ENCODE measurements at regions not wholly inside any gene's neighbourhood (a gene's known extent, or its start where the extent isn't known, plus 50 kb on each side); places are given as distances from the start of the nearest gene placed in this dataset.

GRCh38 chr14:38336298-38336697 is 80.4 kb upstream of the CLEC14A start:
- ChIA-PET POLR2A (no interaction called here), CTCF (ENCODE audit: low intra/inter-chr PET ratio) (no interaction called here)
- ATAC-seq = no peak
- Histone ChIP-seq H4K20me1 (replicated peaks; ENCODE audit: control insufficient read depth, insufficient read depth, low read length) (no peaks in the 10 kb centered on the region), H3K4me1 (replicated peaks in 1 of 2; ENCODE audit: control insufficient read depth in 2 of 2, insufficient read depth in 2 of 2, low read length in 2 of 2) (no peaks in the 10 kb centered on the region), H2AFZ (ENCODE audit: low read depth, low read length) (no peak overlapping the region), H3K9me1 (ENCODE audit: control insufficient read depth, insufficient read depth, low read length) (no peaks in the 10 kb centered on the region), H3K27ac (ENCODE audit: extremely low read depth, low read depth, low read length) (no peak overlapping the region), H3K9me3 (replicated peaks; ENCODE audit: control insufficient read depth, insufficient read depth, low read depth, low read length) (no peaks in the 10 kb centered on the region), H3K4me2 (ENCODE audit: insufficient read depth, low read length) (no peak overlapping the region), H3K36me3 (ENCODE audit: control insufficient read depth, insufficient read depth, low read length) (no peaks in the 10 kb centered on the region), H3K9ac (ENCODE audit: insufficient read depth in 1 of 2, low read depth in 2 of 2, low read length in 2 of 2) (no peak overlapping the region), H3K27me3 (ENCODE audit: control insufficient read depth in 2 of 2, insufficient read depth in 2 of 2, low read length in 2 of 2) (no peaks in the 10 kb centered on the region), H3K79me2 (ENCODE audit: control insufficient read depth, insufficient read depth, low read length) (no peaks in the 10 kb centered on the region), H3K4me3 (no peak overlapping the region)
- no TSS peak for BruUV-seq (replicated peaks)
- in situ Hi-C loops (cut with MboI) = no loop called here
- TF ChIP-seq L3MBTL2 (IDR thresholded peaks at IDR 0.05) (no peak), BCLAF1 (IDR thresholded peaks at IDR 0.05; ENCODE audit: borderline replicate concordance in 1 of 2, control insufficient read depth in 1 of 2, low read depth in 2 of 2, low read length in 1 of 2) (no peak), ZNF668 (CRISPR knock-in tag; IDR thresholded peaks at IDR 0.05) (no peak)
- TF ChIP-seq, protein P1, sequence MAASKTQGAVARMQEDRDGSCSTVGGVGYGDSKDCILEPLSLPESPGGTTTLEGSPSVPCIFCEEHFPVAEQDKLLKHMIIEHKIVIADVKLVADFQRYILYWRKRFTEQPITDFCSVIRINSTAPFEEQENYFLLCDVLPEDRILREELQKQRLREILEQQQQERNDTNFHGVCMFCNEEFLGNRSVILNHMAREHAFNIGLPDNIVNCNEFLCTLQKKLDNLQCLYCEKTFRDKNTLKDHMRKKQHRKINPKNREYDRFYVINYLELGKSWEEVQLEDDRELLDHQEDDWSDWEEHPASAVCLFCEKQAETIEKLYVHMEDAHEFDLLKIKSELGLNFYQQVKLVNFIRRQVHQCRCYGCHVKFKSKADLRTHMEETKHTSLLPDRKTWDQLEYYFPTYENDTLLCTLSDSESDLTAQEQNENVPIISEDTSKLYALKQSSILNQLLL (CRISPR knock-in tag; IDR thresholded peaks at IDR 0.05; ENCODE audit: borderline replicate concordance) = no peak
- TF ChIP-seq, protein P2, sequence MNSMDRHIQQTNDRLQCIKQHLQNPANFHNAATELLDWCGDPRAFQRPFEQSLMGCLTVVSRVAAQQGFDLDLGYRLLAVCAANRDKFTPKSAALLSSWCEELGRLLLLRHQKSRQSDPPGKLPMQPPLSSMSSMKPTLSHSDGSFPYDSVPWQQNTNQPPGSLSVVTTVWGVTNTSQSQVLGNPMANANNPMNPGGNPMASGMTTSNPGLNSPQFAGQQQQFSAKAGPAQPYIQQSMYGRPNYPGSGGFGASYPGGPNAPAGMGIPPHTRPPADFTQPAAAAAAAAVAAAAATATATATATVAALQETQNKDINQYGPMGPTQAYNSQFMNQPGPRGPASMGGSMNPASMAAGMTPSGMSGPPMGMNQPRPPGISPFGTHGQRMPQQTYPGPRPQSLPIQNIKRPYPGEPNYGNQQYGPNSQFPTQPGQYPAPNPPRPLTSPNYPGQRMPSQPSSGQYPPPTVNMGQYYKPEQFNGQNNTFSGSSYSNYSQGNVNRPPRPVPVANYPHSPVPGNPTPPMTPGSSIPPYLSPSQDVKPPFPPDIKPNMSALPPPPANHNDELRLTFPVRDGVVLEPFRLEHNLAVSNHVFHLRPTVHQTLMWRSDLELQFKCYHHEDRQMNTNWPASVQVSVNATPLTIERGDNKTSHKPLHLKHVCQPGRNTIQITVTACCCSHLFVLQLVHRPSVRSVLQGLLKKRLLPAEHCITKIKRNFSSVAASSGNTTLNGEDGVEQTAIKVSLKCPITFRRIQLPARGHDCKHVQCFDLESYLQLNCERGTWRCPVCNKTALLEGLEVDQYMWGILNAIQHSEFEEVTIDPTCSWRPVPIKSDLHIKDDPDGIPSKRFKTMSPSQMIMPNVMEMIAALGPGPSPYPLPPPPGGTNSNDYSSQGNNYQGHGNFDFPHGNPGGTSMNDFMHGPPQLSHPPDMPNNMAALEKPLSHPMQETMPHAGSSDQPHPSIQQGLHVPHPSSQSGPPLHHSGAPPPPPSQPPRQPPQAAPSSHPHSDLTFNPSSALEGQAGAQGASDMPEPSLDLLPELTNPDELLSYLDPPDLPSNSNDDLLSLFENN (IDR thresholded peaks at IDR 0.05; ENCODE audit: low read depth in 2 of 2, low read length in 2 of 2) = no peak
- FAIRE-seq = no peak
- no peak for DNase-seq (ENCODE audit: extremely low read depth in 1 of 4, low spot score in 3 of 4)
- intact Hi-C loops (cut with micrococcal nuclease) = no loop called here
